A673 (cell line): ENCODE measurements at regions not wholly inside any gene's neighbourhood (a gene's known extent, or its start where the extent isn't known, plus 50 kb on each side); places are given as distances from the start of the nearest gene placed in this dataset.

Source experiments
- CTCF ChIP-seq: fragments of 300-800, 200-600 bp; sonication (generic); conservative IDR thresholded peaks from 2 replicates; pipeline ENCODE4 v1.5.1; 2017; ENCODE audit warnings: low read depth, mild to moderate bottlenecking, antibody characterized with exemption, low read length, moderate library complexity, mixed read lengths
- EZH2 ChIP-seq: fragments of 200-600 bp; sonication (generic); IDR thresholded peaks from 2 replicates; pipeline ENCODE4 v1.6.1; 2017; ENCODE audit warnings: borderline replicate concordance, low read depth, mild to moderate bottlenecking, mixed read lengths, antibody characterized with exemption, low read length; ENCODE audit not compliant: poor library complexity, severe bottlenecking

GRCh38 chr9:124108216-124108615 lies 96.6 kb downstream of the LHX2 start:
- no peak for TF ChIP-seq CTCF
- no peak for TF ChIP-seq EZH2
